Esophagus squamous epithelium (tissue), 4 donors: ENCODE measurements at regions not wholly inside any gene's neighbourhood (a gene's known extent, or its start where the extent isn't known, plus 50 kb on each side); places are given as distances from the start of the nearest gene placed in this dataset.

Source experiments
- POLR2A ChIP-seq, 4 donors: fragments of 450-650 bp; IDR thresholded peaks; one replicate each; pipeline ENCODE4 v1.6.1; 2017; ENCODE audit warnings: antibody characterized with exemption in 4 of 4, mild to moderate bottlenecking in 4 of 4, moderate library complexity in 3 of 4
- TF ChIP-seq, protein P1 (sequence below), 6 experiments: fragments of 450-650 bp in 4 of 6; fragments of 200-600 bp in 2 of 6; sonication (generic) in 2 of 6; IDR thresholded peaks; one replicate each; pipeline ENCODE4 v1.5.1; 2016 to 2019; ENCODE audit warnings: antibody characterized with exemption in 6 of 6, mild to moderate bottlenecking in 4 of 6, moderate library complexity in 4 of 6

DNA sequence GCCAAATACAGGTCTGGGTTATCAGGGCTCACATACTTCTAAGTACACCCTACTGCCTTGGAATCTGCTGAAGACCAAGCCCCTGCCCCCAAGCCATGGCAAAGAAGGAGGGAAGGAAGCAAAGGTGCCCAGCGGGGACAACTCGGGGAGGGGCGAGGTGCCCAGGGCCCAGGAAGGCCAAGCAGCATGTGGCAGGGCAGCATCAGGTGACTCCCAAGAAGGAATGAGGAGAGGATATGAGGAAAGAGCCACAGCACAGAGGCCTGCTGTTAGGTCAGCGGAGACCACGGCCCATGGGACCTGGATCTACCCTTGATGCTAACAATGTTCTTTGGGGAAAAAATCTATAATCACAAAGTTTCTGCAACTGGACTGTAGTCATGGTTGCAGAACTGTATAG lies 142.6 kb upstream of the CRHR1 start:
- TF ChIP-seq, protein P1, sequence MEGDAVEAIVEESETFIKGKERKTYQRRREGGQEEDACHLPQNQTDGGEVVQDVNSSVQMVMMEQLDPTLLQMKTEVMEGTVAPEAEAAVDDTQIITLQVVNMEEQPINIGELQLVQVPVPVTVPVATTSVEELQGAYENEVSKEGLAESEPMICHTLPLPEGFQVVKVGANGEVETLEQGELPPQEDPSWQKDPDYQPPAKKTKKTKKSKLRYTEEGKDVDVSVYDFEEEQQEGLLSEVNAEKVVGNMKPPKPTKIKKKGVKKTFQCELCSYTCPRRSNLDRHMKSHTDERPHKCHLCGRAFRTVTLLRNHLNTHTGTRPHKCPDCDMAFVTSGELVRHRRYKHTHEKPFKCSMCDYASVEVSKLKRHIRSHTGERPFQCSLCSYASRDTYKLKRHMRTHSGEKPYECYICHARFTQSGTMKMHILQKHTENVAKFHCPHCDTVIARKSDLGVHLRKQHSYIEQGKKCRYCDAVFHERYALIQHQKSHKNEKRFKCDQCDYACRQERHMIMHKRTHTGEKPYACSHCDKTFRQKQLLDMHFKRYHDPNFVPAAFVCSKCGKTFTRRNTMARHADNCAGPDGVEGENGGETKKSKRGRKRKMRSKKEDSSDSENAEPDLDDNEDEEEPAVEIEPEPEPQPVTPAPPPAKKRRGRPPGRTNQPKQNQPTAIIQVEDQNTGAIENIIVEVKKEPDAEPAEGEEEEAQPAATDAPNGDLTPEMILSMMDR (IDR thresholded peaks at IDR 0.05): no peak
- TF ChIP-seq POLR2A (IDR thresholded peaks at IDR 0.05): no peak
